ENCODE measurements at regions not wholly inside any gene's neighbourhood (a gene's known extent, or its start where the extent isn't known, plus 50 kb on each side); places are given as distances from the start of the nearest gene placed in this dataset.

- no peaks in the 10 kb centered on the region for H3F3A ChIP-seq (ENCODE audit: insufficient read depth, low read length)
- H2AFZ ChIP-seq (ENCODE audit: low read length): no peak overlapping the region
- H3K27me3 ChIP-seq (replicated peaks; ENCODE audit: insufficient read depth, low read length): no peaks in the 10 kb centered on the region
- TF ChIP-seq EZH2phosphoT487 (IDR thresholded peaks at IDR 0.05; ENCODE audit: low read length) (no peak), EZH2 (optimal IDR thresholded peaks at IDR 0.05; ENCODE audit: low read depth, low read length) (no peak), CTCF (IDR thresholded peaks at IDR 0.05; ENCODE audit: low read length) (no peak)
- H3K79me2 ChIP-seq (ENCODE audit: low read length): no peaks in the 10 kb centered on the region
- H3K36me3 ChIP-seq (replicated peaks; ENCODE audit: insufficient read depth, low read length): no peaks in the 10 kb centered on the region
- no peak overlapping the region for H3K9ac ChIP-seq (ENCODE audit: low read length)
- no peak for DNase-seq
- no peaks in the 10 kb centered on the region for H3K9me2 ChIP-seq (replicated peaks; ENCODE audit: insufficient read depth, low read length)
- no peak overlapping the region for H3K4me3 ChIP-seq (ENCODE audit: low read length)
- no peaks in the 10 kb centered on the region for H3K4me1 ChIP-seq (ENCODE audit: low read length)
- H4K20me1 ChIP-seq (ENCODE audit: insufficient read depth, low read length): no peaks in the 10 kb centered on the region
- no peak overlapping the region for H3K27ac ChIP-seq (ENCODE audit: low read length)
- no peak overlapping the region for H3K4me2 ChIP-seq (ENCODE audit: low read depth, low read length)
- no peaks in the 10 kb centered on the region for H3K9me3 ChIP-seq (replicated peaks; ENCODE audit: insufficient read depth, low read length)
Measured at GRCh38 chr9:38158628-38159027, 89.6 kb upstream of the SHB start.

- no peaks in the 10 kb centered on the region for H3K9me2 ChIP-seq (replicated peaks; ENCODE audit: insufficient read depth, low read length)
- H3K79me2 ChIP-seq (ENCODE audit: low read length): no peaks in the 10 kb centered on the region
- no peak overlapping the region for H3K9ac ChIP-seq (ENCODE audit: low read length)
- no peak overlapping the region for H3K27ac ChIP-seq (ENCODE audit: low read length)
- H3K9me3 ChIP-seq (replicated peaks; ENCODE audit: insufficient read depth, low read length): no peaks in the 10 kb centered on the region
- no peaks in the 10 kb centered on the region for H4K20me1 ChIP-seq (ENCODE audit: insufficient read depth, low read length)
- H3K4me1 ChIP-seq (ENCODE audit: low read length): no peaks in the 10 kb centered on the region
- H3K27me3 ChIP-seq (replicated peaks; ENCODE audit: insufficient read depth, low read length): no peaks in the 10 kb centered on the region
- no peak overlapping the region for H2AFZ ChIP-seq (ENCODE audit: low read length)
- no peak for DNase-seq
- H3K4me2 ChIP-seq (ENCODE audit: low read depth, low read length): no peak overlapping the region
- TF ChIP-seq CTCF (IDR thresholded peaks at IDR 0.05; ENCODE audit: low read length) (no peak), EZH2 (optimal IDR thresholded peaks at IDR 0.05; ENCODE audit: low read depth, low read length) (no peak), EZH2phosphoT487 (IDR thresholded peaks at IDR 0.05; ENCODE audit: low read length) (no peak)
- no peak overlapping the region for H3K4me3 ChIP-seq (ENCODE audit: low read length)
- H3K36me3 ChIP-seq (replicated peaks; ENCODE audit: insufficient read depth, low read length): no peaks in the 10 kb centered on the region
- H3F3A ChIP-seq (ENCODE audit: insufficient read depth, low read length): no peaks in the 10 kb centered on the region
Measured at GRCh38 chr9:38157711-38158110, 88.7 kb upstream of the SHB start.

- no peak for DNase-seq
- H3F3A ChIP-seq (ENCODE audit: insufficient read depth, low read length): no peaks in the 10 kb centered on the region
- H3K4me2 ChIP-seq (ENCODE audit: low read depth, low read length): no peak overlapping the region
- no peaks in the 10 kb centered on the region for H3K79me2 ChIP-seq (ENCODE audit: low read length)
- no peaks in the 10 kb centered on the region for H3K36me3 ChIP-seq (replicated peaks; ENCODE audit: insufficient read depth, low read length)
- H3K9ac ChIP-seq (ENCODE audit: low read length): no peak overlapping the region
- no peaks in the 10 kb centered on the region for H3K4me1 ChIP-seq (ENCODE audit: low read length)
- H3K27ac ChIP-seq (ENCODE audit: low read length): no peak overlapping the region
- no peaks in the 10 kb centered on the region for H3K9me2 ChIP-seq (replicated peaks; ENCODE audit: insufficient read depth, low read length)
- no peaks in the 10 kb centered on the region for H3K9me3 ChIP-seq (replicated peaks; ENCODE audit: insufficient read depth, low read length)
- H2AFZ ChIP-seq (ENCODE audit: low read length): no peak overlapping the region
- H3K4me3 ChIP-seq (ENCODE audit: low read length): no peak overlapping the region
- TF ChIP-seq CTCF (IDR thresholded peaks at IDR 0.05; ENCODE audit: low read length) (no peak), EZH2phosphoT487 (IDR thresholded peaks at IDR 0.05; ENCODE audit: low read length) (no peak), EZH2 (optimal IDR thresholded peaks at IDR 0.05; ENCODE audit: low read depth, low read length) (no peak)
- no peaks in the 10 kb centered on the region for H3K27me3 ChIP-seq (replicated peaks; ENCODE audit: insufficient read depth, low read length)
- no peaks in the 10 kb centered on the region for H4K20me1 ChIP-seq (ENCODE audit: insufficient read depth, low read length)
Measured at GRCh38 chr9:38154501-38155421, 85.7 kb upstream of the SHB start.

All from MM.1S (cell line).